Gastroesophageal sphincter (tissue), 4 donors: ENCODE measurements at regions not wholly inside any gene's neighbourhood (a gene's known extent, or its start where the extent isn't known, plus 50 kb on each side); places are given as distances from the start of the nearest gene placed in this dataset.

Experiments
- ATAC-seq: fragments of 150-250 bp; one replicate; pipeline ENCODE4 v1.9.1; 2016; ENCODE audit warnings: mild to moderate bottlenecking, moderate library complexity
- H3K27ac ChIP-seq, 4 donors: fragments of 200-600 bp; sonication (generic) in 3 of 4; 1 replicate in 3 of 4; 2 replicates in 1 of 4; pipeline ENCODE4 v1.5.1; 2016 to 2019
- H3K27me3 ChIP-seq: fragments of 200-600 bp; sonication (generic); one replicate; pipeline ENCODE4 v1.5.1; 2019
- H3K36me3 ChIP-seq, 2 donors: fragments of 200-600 bp; sonication (generic); one replicate each; pipeline ENCODE4 v1.5.1; 2019; ENCODE audit warnings: control low read depth in 1 of 2
- H3K4me1 ChIP-seq, 3 donors: fragments of 200-600 bp; sonication (generic); 1 replicate in 2 of 3; 2 replicates in 1 of 3; pipeline ENCODE4 v1.5.1; 2016 to 2019; ENCODE audit warnings: control low read depth in 2 of 3
- H3K4me3 ChIP-seq, 2 donors: fragments of 200-600 bp; sonication (generic); one replicate each; pipeline ENCODE4 v1.5.1; 2019; ENCODE audit warnings: mild to moderate bottlenecking in 1 of 2, moderate library complexity in 1 of 2
- H3K9me3 ChIP-seq, 3 donors: fragments of 200-600 bp; sonication (generic); one replicate each; pipeline ENCODE4 v1.5.1; 2017 to 2019; ENCODE audit warnings: control low read depth in 2 of 3
- CTCF ChIP-seq, 4 experiments: fragments of 200-600 bp in 2 of 4; fragments of 450-650 bp in 2 of 4; sonication (generic) in 1 of 4; IDR thresholded peaks; one replicate each; pipeline ENCODE4 v1.5.1; 2017 to 2019; ENCODE audit warnings: antibody characterized with exemption in 4 of 4, mild to moderate bottlenecking in 2 of 4, moderate library complexity in 2 of 4
- EP300 ChIP-seq: sonication (generic); formaldehyde crosslinking; IDR thresholded peaks from one replicate; pipeline ENCODE4 v1.6.1; 2017; ENCODE audit warnings: antibody characterized with exemption, mild to moderate bottlenecking
- POLR2A ChIP-seq, 2 donors: fragments of 450-650 bp; IDR thresholded peaks; one replicate each; pipeline ENCODE4 v1.6.1; 2017; ENCODE audit warnings: antibody characterized with exemption in 2 of 2, mild to moderate bottlenecking in 2 of 2, moderate library complexity in 1 of 2
- POLR2AphosphoS5 ChIP-seq: sonication (generic); formaldehyde crosslinking; IDR thresholded peaks from one replicate; pipeline ENCODE4 v1.6.1; 2017; ENCODE audit warnings: antibody characterized with exemption
- WGBS, 2 donors: methylation state at CpG; one replicate each; pipeline ENCODE4 v1.1.5; 2018; ENCODE audit warnings: low coverage in 1 of 2; 5-methylcytosine and 5-hydroxymethylcytosine counted together

GRCh38 chr5:110053205-110053604, 363.5 kb downstream of the MAN2A1 start:
- H3K27me3 ChIP-seq: no peaks in the 10 kb centered on the region
- H3K36me3 ChIP-seq: no peaks in the 10 kb centered on the region
- WGBS, 2 donors: 100% methylated on average over 1 of the region's 1 CpG
- no peaks in the 10 kb centered on the region for H3K9me3 ChIP-seq
- ATAC-seq: no peak
- TF ChIP-seq POLR2A (IDR thresholded peaks at IDR 0.05): no peak
- TF ChIP-seq EP300: no peak
- no peak for TF ChIP-seq CTCF (IDR thresholded peaks at IDR 0.05)
- TF ChIP-seq POLR2AphosphoS5: no peak
- no peak overlapping the region for H3K27ac ChIP-seq
- no peak overlapping the region for H3K4me3 ChIP-seq
- peaks cover 0 to 26% (median 0%) of the 10 kb centered on the region in 3 donors for H3K4me1 ChIP-seq

- Histone ChIP-seq H3K36me3 (no peaks in the 10 kb centered on the region), H3K27me3 (no peaks in the 10 kb centered on the region), H3K4me1 (peaks cover 0 to 26% (median 0%) of the 10 kb centered on the region in 3 donors), H3K27ac (no peak overlapping the region), H3K4me3 (no peak overlapping the region), H3K9me3 (no peaks in the 10 kb centered on the region)
- ATAC-seq: no peak
- TF ChIP-seq POLR2AphosphoS5 (no peak), POLR2A (IDR thresholded peaks at IDR 0.05) (no peak), EP300 (no peak), CTCF (IDR thresholded peaks at IDR 0.05) (no peak)
Measured at GRCh38 chr5:110053824-110054223, 364.1 kb downstream of the MAN2A1 start.

GRCh38 chr5:110054240-110054639, 364.5 kb downstream of the MAN2A1 start:
- no peaks in the 10 kb centered on the region for H3K9me3 ChIP-seq
- 7 to 45% methylated on average over 1 to 2 of the region's 2 CpGs for WGBS, 2 donors

GRCh38 chr5:110055302-110055701, 365.6 kb downstream of the MAN2A1 start:
- Histone ChIP-seq H3K4me1 (peaks cover 0 to 26% (median 0%) of the 10 kb centered on the region in 3 donors), H3K27ac (no peak overlapping the region), H3K27me3 (no peaks in the 10 kb centered on the region), H3K4me3 (no peak overlapping the region), H3K36me3 (no peaks in the 10 kb centered on the region), H3K9me3 (no peaks in the 10 kb centered on the region)
- TF ChIP-seq EP300 (no peak), POLR2AphosphoS5 (no peak), CTCF (IDR thresholded peaks at IDR 0.05) (no peak)
- ATAC-seq: no peak
- 66% methylated on average over 2 of the region's 2 CpGs; no CpG with 5 or more reads in 1 of the 2 donors for WGBS, 2 donors

More at GRCh38 chr5:110054240-110054639, 364.5 kb downstream of the MAN2A1 start:
- Histone ChIP-seq H3K27me3 (no peaks in the 10 kb centered on the region), H3K36me3 (no peaks in the 10 kb centered on the region), H3K4me3 (no peak overlapping the region), H3K4me1 (peaks cover 0 to 26% (median 0%) of the 10 kb centered on the region in 3 donors), H3K27ac (no peak overlapping the region)
- no peak for ATAC-seq
- TF ChIP-seq CTCF (IDR thresholded peaks at IDR 0.05): peak in 2 of 4 experiments; percentile 28 to 35
- TF ChIP-seq POLR2A (IDR thresholded peaks at IDR 0.05): no peak

- WGBS, 2 donors: 89% methylated on average over 2 of the region's 2 CpGs; no CpG with 5 or more reads in 1 of the 2 donors
- H3K4me1 ChIP-seq: peaks cover 0 to 26% (median 0%) of the 10 kb centered on the region in 3 donors
Measured at GRCh38 chr5:110056580-110057114, 366.9 kb downstream of the MAN2A1 start.

More at GRCh38 chr5:110056580-110057114, 366.9 kb downstream of the MAN2A1 start:
- H3K4me3 ChIP-seq: no peak overlapping the region
- TF ChIP-seq POLR2A (IDR thresholded peaks at IDR 0.05) (no peak), POLR2AphosphoS5 (no peak), EP300 (no peak), CTCF (IDR thresholded peaks at IDR 0.05) (no peak)
- ATAC-seq: no peak
- no peaks in the 10 kb centered on the region for H3K9me3 ChIP-seq
- no peak overlapping the region for H3K27ac ChIP-seq
- no peaks in the 10 kb centered on the region for H3K36me3 ChIP-seq
- H3K27me3 ChIP-seq: no peaks in the 10 kb centered on the region
